Inflammatory macrophage treated with lipopolysaccharide for 1 hour (primary cell): ENCODE measurements at regions not wholly inside any gene's neighbourhood (a gene's known extent, or its start where the extent isn't known, plus 50 kb on each side); places are given as distances from the start of the nearest gene placed in this dataset.
"Not testable (repeated sequence)": the region's sequence is repeated elsewhere in the genome, so short reads cannot be mapped to it uniquely, and the experiment has no call there.

ENCODE experiments used
- DNase-seq, 2 donors: peaks; one replicate each; pipeline ENCODE4 v3.0.0-alpha.2; 2020 to 2022

DNA sequence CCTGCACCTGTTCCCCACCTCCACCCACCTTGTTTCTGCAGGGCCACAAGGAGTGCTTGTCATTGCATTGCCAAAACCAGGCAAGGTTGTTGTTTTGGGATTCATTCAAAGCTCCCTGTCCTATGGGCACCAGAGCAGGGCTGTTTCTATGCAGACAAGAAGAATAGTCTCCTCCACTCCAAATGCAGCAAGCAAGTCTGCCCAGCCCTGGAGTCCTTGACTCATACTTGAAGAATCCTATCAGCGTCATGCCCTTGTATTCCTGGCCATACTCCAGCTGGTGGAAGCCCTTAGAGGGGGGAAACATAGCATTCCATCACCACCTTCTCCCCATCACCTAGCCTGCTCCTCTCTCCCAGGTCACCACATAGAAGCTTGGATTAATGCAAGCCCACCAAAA, 145.3 kb upstream of the ECI2 start:
- DNase-seq = no peak

DNA sequence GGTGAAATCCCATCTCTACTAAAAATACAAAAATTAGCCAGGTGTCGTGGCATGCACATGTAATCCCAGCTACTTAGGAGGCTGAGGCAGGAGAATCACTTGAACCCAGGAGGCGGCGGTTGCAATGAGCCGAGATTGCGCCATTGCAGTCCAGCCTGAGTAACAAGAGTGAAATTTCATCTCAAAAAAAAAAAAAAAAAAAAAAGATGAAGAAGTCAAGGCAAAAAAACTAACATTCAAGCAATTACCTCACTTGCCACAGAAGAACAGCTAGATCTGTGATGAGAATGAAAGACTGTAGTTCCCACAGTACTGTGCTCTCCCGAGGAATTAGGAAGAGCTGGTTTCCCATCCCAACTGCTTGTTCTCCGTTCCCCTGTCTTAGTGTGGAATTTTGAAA, 144.7 kb upstream of the ECI2 start:
- DNase-seq = no peak

DNA sequence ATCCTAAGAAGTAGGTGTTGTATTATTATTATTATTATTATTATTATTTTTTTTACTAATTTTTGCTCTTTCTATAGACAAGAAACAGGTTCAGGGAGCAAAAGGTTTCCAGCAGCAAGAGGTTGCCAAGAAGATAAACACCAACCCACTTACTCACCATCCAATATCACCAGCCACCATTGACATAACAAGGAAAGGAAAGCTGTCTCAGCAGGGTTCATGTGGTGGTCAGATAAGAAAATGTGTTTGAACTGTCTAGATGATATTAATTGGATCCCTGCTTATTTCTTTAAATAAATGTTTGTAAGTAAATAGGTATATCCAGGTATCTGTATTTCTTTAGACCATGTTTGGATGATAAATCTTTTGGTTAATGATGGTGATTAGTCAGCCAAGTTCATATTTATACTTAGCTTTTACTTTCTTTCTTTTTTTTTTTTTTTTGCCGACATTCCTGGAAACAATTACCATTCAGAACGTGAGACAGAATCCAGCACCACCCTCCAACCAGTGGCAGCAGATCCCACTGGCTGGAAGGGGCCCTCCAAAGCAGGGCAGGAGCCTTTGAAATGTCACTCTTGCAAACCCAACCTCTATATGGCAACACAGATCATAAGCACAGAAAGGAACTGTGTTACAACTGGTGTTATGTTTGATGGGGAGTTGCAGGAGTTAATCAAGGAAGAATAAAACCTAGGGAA, 139.2 kb upstream of the ECI2 start:
- DNase-seq = no peak

DNA sequence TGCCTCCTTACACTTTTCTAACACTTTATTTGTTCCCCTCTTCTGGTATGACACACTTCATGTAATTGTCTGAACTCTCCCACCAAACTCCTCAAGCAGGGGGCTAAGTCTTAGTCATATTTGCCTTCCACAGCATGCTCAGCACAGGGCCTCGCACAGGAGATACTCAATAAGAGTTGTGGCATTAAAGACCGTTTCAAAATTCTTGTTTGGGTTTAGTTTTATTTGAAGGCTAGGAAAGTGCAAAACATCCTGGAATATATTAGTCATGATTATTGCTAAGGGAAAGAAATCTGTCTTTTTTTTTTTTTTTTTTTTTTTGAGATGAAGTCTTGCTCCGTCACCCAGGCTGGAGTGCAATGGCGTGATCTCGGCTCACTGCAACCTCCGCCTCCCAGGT, 137.6 kb upstream of the ECI2 start:
- no peak for DNase-seq

DNA sequence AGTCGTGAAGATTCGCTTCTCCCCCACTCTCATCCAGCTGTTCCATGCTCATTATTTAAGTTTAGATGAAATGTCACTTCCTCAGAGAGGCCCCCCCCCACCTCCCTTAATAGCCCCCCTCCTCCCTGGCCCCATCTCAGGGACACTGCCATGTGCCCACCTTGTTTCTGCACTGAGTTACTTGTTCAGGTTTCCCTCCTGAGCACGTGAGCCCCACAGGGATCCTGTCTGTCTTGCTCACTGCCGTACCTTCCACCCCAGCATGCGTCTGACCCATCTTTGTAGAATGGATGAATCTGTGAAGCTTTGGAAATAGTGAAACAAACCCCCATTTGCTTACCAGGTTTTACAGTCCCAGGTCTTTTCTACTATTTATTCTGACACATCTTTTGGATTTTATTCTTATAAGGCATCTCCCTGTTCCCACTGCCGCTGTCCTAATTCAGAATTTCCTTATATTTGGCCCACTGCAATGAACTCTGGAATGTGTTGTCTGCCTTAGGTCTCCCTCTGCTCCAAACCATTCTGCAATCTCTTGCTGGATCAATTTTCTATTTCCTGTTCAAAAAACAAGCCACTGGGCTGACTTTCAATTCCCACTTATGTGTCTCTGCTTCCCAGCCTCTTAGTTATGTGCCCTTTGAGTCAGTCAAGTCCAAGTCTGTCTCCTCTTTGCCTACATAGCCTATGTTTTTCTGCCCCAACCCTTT, 136.5 kb upstream of the ECI2 start:
- DNase-seq = no peak

DNA sequence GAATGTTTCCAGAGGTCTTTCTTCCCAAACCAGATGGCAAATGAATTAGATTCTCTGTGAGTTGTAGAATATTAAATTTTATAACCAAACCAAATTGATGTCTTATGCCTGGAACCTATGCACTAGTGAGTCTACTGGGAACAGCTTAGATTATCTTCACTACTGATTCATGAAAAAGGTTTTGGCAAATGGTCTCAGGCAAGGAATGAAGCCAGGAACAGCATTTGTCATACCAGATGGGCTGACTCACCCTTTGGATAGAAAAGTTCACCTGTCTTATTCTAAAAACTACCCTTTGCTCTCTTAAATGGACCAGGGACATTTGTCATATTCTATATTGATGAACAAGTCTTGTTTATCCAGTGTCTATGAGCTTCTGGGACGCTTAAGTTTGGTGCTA, 135.4 kb upstream of the ECI2 start:
- DNase-seq = no peak

DNA sequence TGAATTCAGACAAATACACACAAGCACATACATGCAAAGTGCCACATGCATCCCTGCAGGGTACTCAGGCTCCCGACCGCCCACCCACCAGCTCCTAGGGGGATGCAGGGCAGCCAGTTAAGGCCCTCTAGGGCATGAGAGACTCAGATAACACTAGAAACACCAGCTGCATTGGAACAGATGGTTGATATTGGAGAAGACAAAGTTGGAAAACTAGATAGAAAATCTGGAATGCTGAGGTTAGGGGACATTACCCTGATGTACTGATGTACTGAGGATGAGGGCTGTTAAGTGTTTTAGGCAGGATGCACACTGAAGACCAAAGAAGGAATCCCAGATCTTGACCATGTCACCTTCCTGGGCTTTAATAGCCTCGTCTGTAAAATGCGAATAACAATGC, 134.6 kb upstream of the ECI2 start:
- DNase-seq = no peak

DNA sequence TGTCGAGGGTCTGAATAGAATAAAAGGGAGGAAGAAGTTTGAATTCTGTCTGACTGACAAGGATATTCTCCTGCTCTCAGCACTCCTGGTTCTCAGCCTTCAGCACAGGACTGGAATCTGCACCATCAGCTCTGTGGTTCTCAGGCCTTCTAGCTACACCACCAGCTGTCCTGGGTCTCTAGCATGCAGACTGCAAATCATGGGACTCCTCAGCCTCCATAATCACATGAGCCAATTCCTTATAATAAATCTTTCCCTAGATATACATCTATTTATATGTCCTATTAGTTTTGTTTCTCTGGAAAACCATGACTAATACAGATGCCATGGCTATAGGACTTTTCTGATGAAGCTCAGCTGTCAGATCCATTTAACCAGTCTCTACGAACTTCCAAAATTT, 132.8 kb upstream of the ECI2 start:
- DNase-seq = no peak

DNA sequence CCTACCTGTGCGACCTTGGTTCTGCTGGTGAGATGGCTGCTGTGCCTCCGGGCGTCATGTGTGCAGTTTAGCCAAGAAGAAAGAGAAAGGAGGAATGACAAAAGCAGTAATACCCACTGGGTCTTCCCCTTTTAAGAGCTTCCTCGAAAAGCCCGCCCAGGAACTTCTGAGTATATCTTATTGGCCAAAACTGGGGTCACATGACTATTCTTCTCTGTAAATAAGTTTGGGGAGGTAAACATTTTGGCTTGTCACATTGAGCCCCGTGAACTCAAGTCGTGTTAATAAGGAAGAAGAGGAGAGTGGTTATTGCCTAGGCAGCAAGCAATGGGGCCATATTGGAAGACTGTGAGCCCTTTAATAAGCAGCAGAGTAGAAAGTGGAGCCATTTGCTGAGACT, 130.4 kb upstream of the ECI2 start:
- DNase-seq = no peak

DNA sequence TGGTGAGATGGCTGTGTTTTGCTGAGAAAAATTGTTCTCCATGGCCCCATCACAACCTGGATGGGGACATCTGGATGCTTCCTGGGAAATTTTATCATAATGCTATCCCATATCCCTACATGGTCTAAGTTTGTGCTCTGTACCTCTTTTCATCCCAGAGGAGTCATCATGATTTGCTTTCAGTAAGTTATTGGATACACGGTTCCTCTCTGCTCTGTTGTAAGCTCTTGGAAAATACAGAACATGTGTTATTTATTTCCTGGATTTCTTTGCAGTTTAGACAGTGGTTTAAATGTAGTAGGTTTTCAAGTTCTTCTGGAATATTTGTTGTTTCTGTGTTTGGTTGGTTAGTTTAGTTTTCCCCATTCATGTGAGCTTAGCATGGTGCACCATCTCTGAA, 129.2 kb upstream of the ECI2 start:
- DNase-seq = no peak

DNA sequence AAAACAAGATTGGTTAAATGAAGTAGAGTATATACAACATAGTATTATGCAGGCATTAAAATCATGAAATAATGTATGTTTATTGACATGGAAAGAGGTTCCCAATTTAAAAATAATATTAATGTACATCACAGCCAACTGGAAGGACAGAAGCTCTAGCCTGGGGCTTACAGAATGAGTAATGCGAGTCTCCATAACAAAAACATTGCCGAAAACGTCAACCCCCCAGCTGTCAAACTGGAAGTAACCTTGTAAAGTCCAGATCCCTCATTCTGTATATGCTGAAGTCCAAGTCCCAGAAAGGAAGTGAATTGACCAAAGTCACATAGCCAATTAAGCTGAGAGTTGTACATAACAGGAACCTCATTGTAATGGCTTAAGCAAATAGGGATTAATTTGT, 128.7 kb upstream of the ECI2 start:
- no peak for DNase-seq

DNA sequence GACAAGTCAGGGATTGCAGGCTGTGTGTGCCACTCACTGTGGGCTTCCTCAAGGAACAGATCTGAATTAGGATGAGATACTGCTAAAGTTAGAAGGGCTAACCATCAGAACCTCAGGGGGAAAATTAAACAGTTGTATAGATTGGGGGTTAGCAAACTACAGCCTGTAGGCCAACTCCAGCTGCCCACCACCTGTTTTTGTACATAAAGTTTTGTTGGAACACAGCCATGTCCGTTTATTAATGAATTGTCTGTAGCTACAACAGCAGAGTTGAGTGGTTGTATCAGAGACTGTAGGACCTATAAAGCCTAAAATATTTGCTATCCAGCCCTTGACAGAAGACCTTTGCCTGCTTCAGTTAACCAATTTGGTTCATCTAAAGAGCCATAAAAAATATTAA, 127.2 kb upstream of the ECI2 start:
- DNase-seq = no peak

DNA sequence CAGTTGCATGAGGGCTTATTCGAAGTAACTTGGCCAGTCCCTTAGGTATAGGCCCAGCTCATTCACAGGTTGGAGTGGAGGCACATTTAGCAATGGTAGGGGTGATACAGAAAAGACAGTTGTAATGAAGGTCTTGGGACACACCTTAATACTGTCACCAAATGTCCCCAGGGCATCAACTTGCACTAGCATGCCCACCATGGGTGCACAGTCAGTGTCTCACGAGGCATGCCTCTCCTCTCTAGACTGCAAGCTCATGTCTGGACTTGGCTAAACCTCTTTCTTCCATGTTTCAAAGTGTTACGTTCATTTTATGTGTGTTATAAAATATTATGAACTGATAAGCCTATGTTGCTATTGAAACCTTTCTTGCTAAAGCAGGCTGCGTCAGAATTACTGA, 124.0 kb upstream of the ECI2 start:
- DNase-seq = no peak

DNA sequence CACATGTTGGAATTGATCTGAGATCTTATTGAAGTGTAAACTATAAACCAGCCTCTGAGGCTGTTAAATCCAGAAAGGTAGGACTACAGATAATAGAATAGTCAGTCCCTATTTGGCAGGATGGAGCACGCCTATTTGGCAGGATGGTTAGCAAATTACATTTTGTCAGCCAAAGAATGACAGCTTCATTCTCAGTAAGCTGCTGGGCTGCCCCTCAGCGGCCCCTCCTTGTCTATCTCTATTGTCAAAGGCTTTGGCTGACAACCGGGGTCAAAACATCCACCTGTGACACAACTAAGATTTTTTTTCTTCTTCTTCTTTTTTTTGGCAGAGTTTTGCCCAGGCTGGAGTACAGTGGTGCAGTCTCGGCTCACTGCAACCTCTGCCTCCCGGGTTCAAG, 123.4 kb upstream of the ECI2 start:
- no peak for DNase-seq

DNA sequence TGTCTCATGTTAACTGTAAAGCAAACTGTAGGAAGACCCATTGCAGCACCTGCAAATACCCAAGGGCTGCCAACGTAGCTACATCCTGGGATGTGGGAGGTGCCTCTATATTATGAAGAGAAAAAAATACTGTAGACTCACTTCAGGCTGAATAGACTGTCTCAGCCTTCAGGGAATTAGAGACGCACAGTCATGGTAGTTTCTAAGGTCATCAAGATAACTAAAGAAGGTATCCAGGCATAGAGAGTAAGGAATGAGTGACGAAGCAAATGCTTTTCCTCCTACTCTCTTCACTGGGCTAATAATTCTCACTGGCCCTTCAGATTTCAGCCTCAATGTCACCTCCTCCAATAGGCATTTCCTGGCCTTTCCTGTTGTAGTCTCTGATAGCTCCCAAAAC, 121.6 kb upstream of the ECI2 start:
- no peak for DNase-seq

DNA sequence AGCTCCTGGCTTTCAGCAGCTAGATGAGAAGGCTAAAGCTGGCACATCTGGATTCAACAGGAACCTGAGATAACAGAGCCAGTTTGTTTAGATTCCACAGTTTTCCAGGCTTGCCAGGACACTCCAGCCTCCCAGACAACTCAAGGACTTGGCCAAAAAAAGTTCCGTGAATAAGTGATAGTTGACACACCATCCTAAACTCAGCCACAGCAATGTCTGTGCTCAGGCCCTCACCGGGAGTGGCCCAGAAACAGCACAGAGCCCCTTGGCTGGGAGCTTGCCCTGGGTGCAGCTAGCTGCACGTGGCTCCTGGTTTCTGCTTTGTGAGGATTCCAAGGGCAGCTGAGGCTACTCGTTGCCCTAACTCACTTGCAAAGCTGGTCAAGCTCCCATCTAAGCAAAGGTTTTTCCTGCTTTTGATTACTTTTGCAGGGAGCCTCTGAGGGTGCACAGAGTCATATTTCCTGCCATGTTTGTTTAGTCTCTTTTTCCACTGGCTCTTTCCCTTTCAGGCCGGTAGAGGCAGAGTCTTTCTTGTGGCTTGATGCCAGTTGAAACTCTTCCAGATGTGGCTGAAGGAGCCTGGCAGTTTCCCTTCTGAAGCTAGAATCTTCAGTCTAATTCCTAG, 118.3 kb upstream of the ECI2 start:
- DNase-seq = no peak

DNA sequence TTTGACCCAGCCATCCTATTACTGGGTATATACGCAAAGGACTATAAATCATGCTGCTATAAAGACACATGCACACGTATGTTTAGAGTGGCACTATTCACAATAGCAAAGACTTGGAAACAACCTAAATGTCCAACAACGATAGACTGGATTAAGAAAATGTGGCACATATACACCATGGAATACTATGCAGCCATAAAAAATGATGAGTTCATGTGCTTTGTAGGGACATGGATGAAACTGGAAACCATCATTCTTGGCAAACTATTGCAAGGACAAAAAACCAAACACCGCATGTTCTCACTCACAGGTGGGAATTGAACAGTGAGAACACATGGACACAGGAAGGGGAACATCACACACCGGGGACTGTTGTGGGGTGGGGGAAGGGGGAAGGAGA, 117.1 kb upstream of the ECI2 start:
- DNase-seq = not testable (repeated sequence)

DNA sequence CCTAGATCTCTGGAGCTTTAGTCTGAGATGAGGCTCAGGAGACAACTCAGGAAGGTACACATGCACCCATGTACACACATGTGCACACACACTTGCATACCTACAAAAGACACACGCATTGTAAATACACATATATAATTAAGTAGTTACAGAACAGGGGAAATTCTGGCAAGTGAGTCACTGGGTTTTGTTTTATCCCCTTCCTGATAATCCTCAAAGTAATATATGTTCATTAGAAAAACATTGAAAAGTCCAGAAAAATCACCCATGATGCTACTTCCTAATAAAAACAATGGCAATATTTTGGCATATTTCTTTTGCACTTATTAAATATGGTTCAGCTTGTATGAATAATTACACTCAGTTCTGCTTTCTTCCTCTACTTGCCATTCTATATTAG, 115.3 kb upstream of the ECI2 start:
- DNase-seq = peak; percentile 16 to 22

DNA sequence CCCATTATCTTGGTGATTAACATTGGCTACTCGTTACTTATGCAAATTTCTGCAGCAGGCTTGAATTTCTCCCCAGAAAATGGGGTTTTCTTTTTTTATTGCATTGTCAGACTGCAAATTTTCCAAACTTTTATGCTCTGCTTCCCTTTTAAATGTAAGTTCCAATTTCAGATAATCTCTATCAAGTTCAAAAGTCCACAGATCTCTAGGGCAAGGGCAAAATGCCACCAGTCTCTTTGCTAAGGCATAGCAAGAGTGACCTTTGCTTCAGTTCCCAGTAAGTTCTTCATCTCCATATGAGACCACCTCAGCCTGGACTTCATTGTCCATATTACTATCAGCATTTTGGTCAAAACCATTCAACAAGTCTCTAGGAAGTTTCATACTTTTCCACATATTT, 108.5 kb upstream of the ECI2 start:
- not testable (repeated sequence) for DNase-seq

DNA sequence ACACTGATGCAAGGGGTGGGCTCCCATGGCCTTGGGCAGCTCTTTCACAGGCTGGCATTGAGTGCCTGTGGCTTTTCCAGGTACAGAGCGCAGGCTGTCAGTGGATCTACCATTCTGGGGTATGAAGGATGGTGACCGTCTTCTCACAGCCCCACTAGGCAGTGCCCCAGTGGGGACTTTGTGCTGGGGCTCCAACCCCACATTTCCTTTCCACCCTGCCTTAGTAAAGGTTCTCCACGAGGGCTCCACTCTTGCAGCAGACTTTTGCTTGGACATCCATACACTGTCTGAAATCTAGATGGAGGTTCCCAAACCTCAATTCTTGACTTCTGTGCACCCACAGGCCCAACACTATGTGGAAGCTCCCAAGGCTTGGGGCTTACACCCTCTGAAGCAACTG, 107.9 kb upstream of the ECI2 start:
- DNase-seq = no peak

DNA sequence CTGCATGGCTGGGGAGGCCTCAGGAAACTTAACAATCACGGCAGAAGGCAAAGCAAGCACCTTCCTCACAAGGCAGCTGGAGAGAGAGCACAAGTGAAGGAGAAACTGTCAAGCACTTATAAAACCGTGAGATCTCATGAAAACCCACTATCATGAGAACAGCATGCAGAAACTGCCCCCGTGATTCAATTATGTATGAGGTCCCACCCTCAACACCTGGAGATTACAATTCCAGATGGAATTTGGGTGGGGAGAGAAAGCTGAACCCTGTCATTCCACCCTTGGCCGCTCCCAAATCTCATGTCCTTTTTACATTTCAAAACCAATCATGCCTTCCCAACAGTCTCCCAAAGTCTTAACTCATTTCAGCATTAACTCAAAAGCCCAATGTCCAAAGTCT, 107.2 kb upstream of the ECI2 start:
- no peak for DNase-seq

DNA sequence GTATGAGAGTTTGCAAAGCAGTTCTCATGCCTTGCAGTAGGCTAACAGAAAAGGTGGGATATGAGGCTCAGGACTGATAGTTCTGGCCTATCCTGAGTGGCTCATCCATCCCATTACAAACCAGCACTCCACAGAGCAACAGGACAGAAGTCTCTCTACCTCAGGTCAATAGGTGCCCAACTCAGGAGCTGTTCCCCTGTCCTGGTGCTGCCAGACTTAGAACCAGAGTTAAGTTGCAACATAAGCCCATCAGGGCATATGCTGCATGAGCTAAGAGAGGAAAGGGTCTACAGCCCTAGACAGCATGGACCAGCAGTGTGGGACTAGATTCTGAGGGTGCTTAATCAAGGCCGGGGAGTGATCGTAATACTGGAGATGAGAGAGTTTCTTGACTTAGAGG, 104.8 kb upstream of the ECI2 start:
- DNase-seq = no peak

DNA sequence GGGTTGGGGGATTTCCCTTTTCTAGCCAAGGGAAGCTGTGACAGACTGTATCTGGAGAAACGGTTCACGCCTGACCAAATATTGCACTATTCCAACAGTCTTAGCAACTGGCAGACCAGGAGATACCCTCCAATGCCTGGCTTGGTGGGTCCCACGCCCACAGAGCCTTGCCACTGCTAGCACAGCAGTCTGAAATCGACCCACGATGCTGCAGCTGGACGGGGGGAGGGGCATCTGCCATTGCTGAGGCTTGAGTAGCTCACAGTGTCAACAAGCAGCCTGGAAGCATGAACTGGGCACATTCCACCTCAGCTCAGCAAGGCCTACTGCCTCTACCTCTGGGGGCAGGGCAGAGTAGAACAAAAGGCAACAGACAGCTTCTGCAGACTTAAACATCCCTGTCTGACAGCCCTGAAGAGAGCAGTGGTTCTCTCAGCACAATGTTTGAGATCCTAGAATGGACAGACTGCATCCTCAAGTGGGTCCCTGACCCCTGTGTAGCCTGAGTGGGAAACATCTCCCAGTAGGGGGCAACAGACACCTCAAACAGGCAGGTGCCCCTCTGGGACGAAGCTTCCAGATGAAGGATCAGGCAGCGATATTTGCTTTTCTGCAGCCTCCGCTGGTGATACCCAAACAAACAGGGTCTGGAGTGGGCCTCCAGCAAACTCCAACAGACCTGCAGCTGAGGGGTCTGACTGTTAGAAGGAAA, 89.9 kb upstream of the ECI2 start:
- DNase-seq = peak; percentile 7 to 42
